ENCODE measurements at regions not wholly inside any gene's neighbourhood (a gene's known extent, or its start where the extent isn't known, plus 50 kb on each side); places are given as distances from the start of the nearest gene placed in this dataset.

- TF ChIP-seq TAF1 (IDR thresholded peaks at IDR 0.05; ENCODE audit: low read depth, low read length) (no peak), POLR2AphosphoS5 (IDR thresholded peaks at IDR 0.05; ENCODE audit: low read depth, low read length) (no peak), POLR2A (IDR thresholded peaks at IDR 0.05; ENCODE audit: low read depth, low read length) (no peak), SPI1 (IDR thresholded peaks at IDR 0.05; ENCODE audit: low read depth, low read length) (no peak)
These were observed 328.9 kb upstream of the KCND2 start for GRCh38 chr7:119943942-119944600.
